Heart right ventricle (tissue), 16 donors: ENCODE measurements at regions not wholly inside any gene's neighbourhood (a gene's known extent, or its start where the extent isn't known, plus 50 kb on each side); places are given as distances from the start of the nearest gene placed in this dataset.

ENCODE experiments used
- ATAC-seq, 8 donors: fragments of 200-7000 bp; cut with Tn5 transposase; one replicate each; pipeline ENCODE4 v1.9.1; 2020; ENCODE audit warnings: mild to moderate bottlenecking in 8 of 8, moderate library complexity in 8 of 8, moderate number of reproducible peaks in 1 of 8
- DNase-seq, 2 donors: peaks; one replicate each; pipeline ENCODE4 v3.0.0-alpha.2; 2020
- H3K27ac ChIP-seq, 10 donors: fragments of 200-600 bp; sonication (generic) in 2 of 10; one replicate each; pipeline versions ENCODE4 v1.5.0 to v1.8.0; 2020 to 2022; ENCODE audit warnings: mild to moderate bottlenecking in 3 of 10
- H3K27me3 ChIP-seq, 7 donors: fragments of 200-600 bp; one replicate each; pipeline ENCODE4 v1.8.0; 2021 to 2022; ENCODE audit warnings: mild to moderate bottlenecking in 2 of 7
- H3K36me3 ChIP-seq, 9 donors: fragments of 200-600 bp; sonication (generic) in 1 of 9; one replicate each; pipeline versions ENCODE4 v1.5.0 to v1.8.0; 2020 to 2022; ENCODE audit warnings: mild to moderate bottlenecking in 2 of 9
- H3K4me1 ChIP-seq, 9 donors: fragments of 200-600 bp; sonication (generic) in 1 of 9; one replicate each; pipeline versions ENCODE4 v1.5.0 to v1.8.0; 2020 to 2022; ENCODE audit warnings: mild to moderate bottlenecking in 4 of 9
- H3K4me3 ChIP-seq, 10 donors: fragments of 200-600 bp; sonication (generic) in 2 of 10; one replicate each; pipeline versions ENCODE4 v1.5.0 to v1.8.0; 2020 to 2022; ENCODE audit warnings: mild to moderate bottlenecking in 7 of 10, moderate library complexity in 2 of 10
- H3K9me3 ChIP-seq, 11 donors: fragments of 200-600 bp in 10 of 11; sonication (generic) in 2 of 11; one replicate each; pipeline versions ENCODE4 v1.5.0 to v1.8.0; 2013 to 2022; ENCODE audit warnings: mild to moderate bottlenecking in 2 of 11, control low read depth in 1 of 11, moderate library complexity in 1 of 11
- CTCF ChIP-seq, 9 donors: fragments of 200-600 bp; sonication (generic) in 2 of 9; IDR thresholded peaks; one replicate each; pipeline versions ENCODE4 v1.5.0 to v1.8.0; 2021 to 2022; ENCODE audit warnings: antibody characterized with exemption in 9 of 9, mild to moderate bottlenecking in 5 of 9, moderate library complexity in 1 of 9
- WGBS, 2 donors: extraction: QIAGEN DNeasy Blood & Tissue Kit; methylation state at CpG; one replicate each; pipeline ENCODE4 v1.1.7; 2013; ENCODE audit warnings: inconsistent platforms in 1 of 2; 5-methylcytosine and 5-hydroxymethylcytosine counted together
- intact Hi-C, 10 donors: fragments of 100-400 bp; cut with DNase I; formaldehyde crosslinking; loops; one replicate each; pipeline versions ENCODE4 v1.11.1 to v1.14.2; 2022
- donor health status: Arrhythmogenic right ventricular cardiomyopathy.
- donor health status: ischemic (EF 13 %, LVEDD 7.1; RV severe dilation, severe dysfunction).
- donor health status: healthy with polysubstance abuse.
- donor health status: DM: no; HTN: yes; CAD: no.
- donor health status: DM: no; HTN: no; CAD: no.
- donor health status: ischemic (EF 25% LVEDD 6.9; RV normal size, moderate dysfunction).
- donor health status: ischemic (EF 25% LVEDD 5.7; RV mildly dilated, moderate dysfunction).
- donor health status: healthy.
- donor health status: DM: yes; HTN: yes; CAD: no.
- donor health status: Ischemic cardiomyopathy.
- donor health status: ischemic (EF 35%, LVEDD 5.7; RV mildly dilated, moderate dysfunction).
- donor health status: nonischemic (EF 11% LVEDD 7.7; RV severe dilation, severe dysfunction).
- donor health status: DM: yes; HTN: yes; CAD: no.
- donor health status: PGD.
- donor health status: ischemic (EF 29% LVEDD 5.4; RV normal size, mild dysfunction).
- donor health status: nonischemic (EF 23%, LVEDD 6.1; RV moderate dilation, normal function).

- H3K27me3 ChIP-seq = no peaks in the 10 kb centered on the region
- no peaks in the 10 kb centered on the region for H3K36me3 ChIP-seq
- H3K4me3 ChIP-seq = no peak overlapping the region
- TF ChIP-seq CTCF (IDR thresholded peaks at IDR 0.05) = no peak
- DNase-seq (no peak), ATAC-seq (no peak)
- no peaks in the 10 kb centered on the region for H3K4me1 ChIP-seq
- no peak overlapping the region for H3K27ac ChIP-seq
- intact Hi-C loops = no loop called here
- 52 to 65% methylated on average over 2 of the region's 2 CpGs for WGBS, 2 donors
- no peaks in the 10 kb centered on the region for H3K9me3 ChIP-seq
These were observed 425.1 kb upstream of the SYT4 start for GRCh38 chr18:43702399-43702798.

- ATAC-seq = no peak
- Histone ChIP-seq H3K27me3 (no peaks in the 10 kb centered on the region), H3K4me3 (no peak overlapping the region), H3K4me1 (no peaks in the 10 kb centered on the region), H3K27ac (no peak overlapping the region), H3K36me3 (no peaks in the 10 kb centered on the region), H3K9me3 (no peaks in the 10 kb centered on the region)
- TF ChIP-seq CTCF (IDR thresholded peaks at IDR 0.05) = no peak
- intact Hi-C loops = no loop called here
- no peak for DNase-seq
- WGBS, 2 donors = 62 to 74% methylated on average over 2 of the region's 2 CpGs
These were observed 425.8 kb upstream of the SYT4 start for GRCh38 chr18:43703050-43703449.

GRCh38 chr18:43705850-43706249, 428.6 kb upstream of the SYT4 start:
- no peaks in the 10 kb centered on the region for H3K27me3 ChIP-seq
- no peak for ATAC-seq
- no peaks in the 10 kb centered on the region for H3K36me3 ChIP-seq
- intact Hi-C loops = no loop called here
- no peak overlapping the region for H3K27ac ChIP-seq
- no peak for DNase-seq
- WGBS, 2 donors = 67 to 79% methylated on average over 4 of the region's 4 CpGs
- H3K4me1 ChIP-seq = no peaks in the 10 kb centered on the region
- H3K9me3 ChIP-seq = peaks cover 0 to under 1% (median 0%) of the 10 kb centered on the region in 11 donors
- TF ChIP-seq CTCF (IDR thresholded peaks at IDR 0.05) = no peak
- H3K4me3 ChIP-seq = no peak overlapping the region

GRCh38 chr18:43710135-43710534, 432.8 kb upstream of the SYT4 start:
- H3K36me3 ChIP-seq = no peaks in the 10 kb centered on the region
- H3K27ac ChIP-seq = no peak overlapping the region
- DNase-seq (no peak), ATAC-seq (no peak)
- intact Hi-C loops = no loop called here
- no peak for TF ChIP-seq CTCF (IDR thresholded peaks at IDR 0.05)
- H3K4me3 ChIP-seq = no peak overlapping the region
- 65 to 70% methylated on average over 4 of the region's 4 CpGs for WGBS, 2 donors
- H3K4me1 ChIP-seq = peaks cover 0 to 5% (median 0%) of the 10 kb centered on the region in 9 donors
- no peaks in the 10 kb centered on the region for H3K27me3 ChIP-seq
- peaks cover 0 to 5% (median 0%) of the 10 kb centered on the region in 11 donors for H3K9me3 ChIP-seq
